GM19324 (cell line): ENCODE measurements at regions not wholly inside any gene's neighbourhood (a gene's known extent, or its start where the extent isn't known, plus 50 kb on each side); places are given as distances from the start of the nearest gene placed in this dataset.
"Not testable (repeated sequence)": the region's sequence is repeated elsewhere in the genome, so short reads cannot be mapped to it uniquely, and the experiment has no call there.

ENCODE experiments used
- ATAC-seq: cut with Tn5 transposase; IDR thresholded peaks from one replicate; pipeline ENCODE4 v1.9.1; 2021; ENCODE audit warnings: mild to moderate bottlenecking, moderate library complexity; ENCODE audit not compliant: unreplicated experiment, low FRiP score

GRCh38 chr2:122563781-122564180 lies 808.3 kb downstream of the TSN start:
- no peak for ATAC-seq

DNA sequence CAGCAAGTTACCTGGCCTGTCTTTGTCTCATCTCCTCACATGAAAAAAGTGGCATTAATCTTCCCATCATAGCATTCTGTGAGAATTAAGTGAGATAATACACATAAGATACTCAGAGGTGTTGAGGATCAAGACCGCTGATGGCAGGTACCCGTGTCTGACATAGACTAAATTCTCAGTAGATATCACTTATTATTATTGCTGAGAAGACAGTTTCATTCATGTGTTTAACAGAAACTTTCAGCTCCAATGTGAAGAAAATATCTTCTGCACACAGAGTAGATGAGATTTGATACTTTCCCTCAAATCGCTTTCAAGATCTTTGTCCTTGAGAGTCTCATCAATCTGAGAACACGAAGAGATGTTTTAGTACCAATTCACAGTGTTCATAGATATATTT lies 809.4 kb downstream of the TSN start:
- ATAC-seq, result no peak

GRCh38 chr2:122565364-122565763 lies 809.9 kb downstream of the TSN start:
- no peak for ATAC-seq

DNA sequence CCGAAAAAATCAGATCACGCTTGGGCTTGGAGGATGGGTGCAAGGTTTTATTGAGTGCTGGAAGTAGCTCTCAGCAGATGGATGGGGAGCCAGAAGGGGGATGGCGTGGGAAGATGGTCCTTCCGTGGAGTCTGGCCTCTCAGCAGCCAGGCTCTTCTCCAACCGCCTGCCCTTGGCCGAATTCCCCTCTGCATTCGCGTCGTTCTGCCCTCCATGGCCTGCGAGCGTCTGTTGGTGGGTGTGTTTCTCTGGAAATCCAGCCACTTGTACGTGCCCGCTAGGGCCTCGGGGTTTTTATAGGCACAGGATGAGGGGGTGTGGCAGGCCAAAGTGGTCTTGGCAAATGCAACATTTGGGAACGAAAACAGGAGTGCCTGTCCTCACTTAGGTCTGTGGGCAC lies 815.2 kb downstream of the TSN start:
- ATAC-seq, result no peak

- not testable (repeated sequence) for ATAC-seq
Observed at GRCh38 chr2:122571471-122571870, 816.0 kb downstream of the TSN start.

DNA sequence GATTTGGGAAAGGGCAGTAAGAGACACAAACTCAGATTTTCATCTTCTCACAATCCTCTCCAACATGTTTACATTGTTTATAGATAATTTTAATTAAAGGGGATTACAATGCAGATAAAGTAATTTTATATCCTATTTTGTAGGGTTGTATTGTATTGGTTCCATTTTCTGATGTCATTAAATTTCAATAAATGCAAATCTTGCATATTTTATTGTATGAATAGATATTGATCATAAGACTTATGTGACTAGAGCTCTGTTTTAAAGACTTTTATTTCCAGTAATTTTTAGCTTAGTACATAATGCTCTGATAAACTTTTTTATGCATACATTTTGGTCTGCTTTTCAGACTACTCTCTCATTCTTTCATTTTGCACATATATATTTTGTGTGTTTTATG lies 819.6 kb downstream of the TSN start:
- no peak for ATAC-seq

GRCh38 chr2:122583159-122583917 lies 827.9 kb downstream of the TSN start:
- no peak for ATAC-seq

DNA sequence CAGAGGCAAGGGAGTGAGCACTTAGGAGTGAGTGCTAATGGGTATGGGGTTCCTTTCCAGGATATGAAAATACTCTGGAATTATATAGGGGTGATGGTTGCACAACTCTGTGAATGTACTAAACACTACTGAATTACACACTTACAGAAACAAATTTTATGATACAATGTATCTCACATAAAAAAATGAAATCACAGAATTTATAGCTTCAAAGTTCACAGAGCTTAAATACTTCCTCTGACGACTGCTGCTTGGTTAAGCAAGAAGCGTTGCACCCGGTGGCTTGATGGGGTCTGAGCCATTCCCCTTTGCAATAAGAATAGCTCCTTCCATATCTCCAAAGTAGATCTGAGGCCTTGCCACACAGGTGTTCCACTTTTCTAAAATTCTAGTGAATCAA lies 835.1 kb downstream of the TSN start:
- no peak for ATAC-seq

- ATAC-seq, result no peak
Observed at GRCh38 chr2:122595065-122595464, 839.6 kb downstream of the TSN start.

DNA sequence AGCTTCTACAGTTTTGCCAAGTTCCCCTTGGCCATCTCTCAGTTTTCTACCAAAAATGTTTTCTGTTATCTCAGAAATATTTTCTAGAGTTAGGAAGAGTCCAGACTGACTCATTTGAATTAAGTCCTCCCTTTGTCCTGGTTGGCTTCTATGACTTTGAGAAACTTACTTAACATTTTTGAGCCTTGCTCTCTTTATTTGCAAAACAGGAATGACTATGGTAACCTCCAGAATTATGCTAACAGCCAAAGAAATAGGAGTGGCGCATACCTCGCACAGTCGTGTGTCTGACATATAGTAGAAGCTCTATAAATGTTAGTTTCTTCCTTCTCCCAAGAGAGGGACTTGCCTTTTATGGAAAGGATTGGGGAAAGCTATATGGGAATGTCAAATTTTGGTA lies 841.1 kb downstream of the TSN start:
- ATAC-seq, result no peak

DNA sequence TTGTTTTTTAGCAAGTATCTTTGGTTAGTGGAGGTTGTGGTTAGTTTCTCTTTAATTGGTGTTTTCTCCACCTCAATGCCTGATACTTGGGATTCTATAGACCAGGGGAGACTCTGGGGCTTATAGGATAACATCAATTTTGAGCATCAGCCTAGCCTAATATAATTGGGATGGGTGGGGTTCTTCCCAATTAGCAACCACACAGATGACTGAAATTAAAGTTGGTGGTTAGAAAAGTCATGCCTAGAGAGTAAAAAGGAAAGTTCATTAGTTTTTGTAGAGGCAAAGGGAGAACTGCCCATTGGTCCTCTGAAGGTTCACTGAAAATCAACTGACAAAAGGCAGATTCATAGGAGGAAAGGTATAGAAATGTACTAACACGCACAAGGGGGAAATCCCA lies 843.3 kb downstream of the TSN start:
- no peak for ATAC-seq

DNA sequence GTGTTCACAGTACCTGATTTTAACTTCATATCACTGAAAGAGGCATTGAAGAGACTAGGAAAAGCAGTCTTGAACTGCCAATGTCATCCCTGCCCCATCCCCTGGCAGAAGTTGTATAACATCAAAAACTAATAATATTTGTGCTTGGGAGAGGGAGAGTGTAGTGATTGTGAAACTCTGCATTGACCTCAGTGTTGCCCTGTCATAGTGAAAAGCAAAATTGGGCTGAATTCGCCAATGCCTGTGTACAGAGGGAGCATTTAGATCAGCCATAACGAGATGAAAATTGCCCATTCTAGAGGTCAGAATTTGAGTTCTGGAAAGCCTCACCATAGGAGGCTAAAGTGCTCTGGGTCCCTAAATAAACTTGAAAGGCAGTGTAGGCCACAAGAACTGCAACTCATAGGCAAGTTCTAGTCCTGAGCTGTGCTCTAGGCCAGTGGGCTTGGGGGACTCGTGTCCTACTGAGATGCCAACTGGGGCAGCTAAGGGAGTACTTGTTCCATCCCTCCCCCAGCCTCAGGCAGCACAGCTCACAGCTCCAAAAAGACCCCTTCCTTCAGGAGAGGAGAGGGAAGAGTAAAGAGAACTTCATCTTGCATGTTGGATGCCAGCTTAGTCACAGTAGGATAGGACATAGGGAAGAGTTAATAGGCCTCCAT lies 855.6 kb downstream of the TSN start:
- ATAC-seq, result no peak

DNA sequence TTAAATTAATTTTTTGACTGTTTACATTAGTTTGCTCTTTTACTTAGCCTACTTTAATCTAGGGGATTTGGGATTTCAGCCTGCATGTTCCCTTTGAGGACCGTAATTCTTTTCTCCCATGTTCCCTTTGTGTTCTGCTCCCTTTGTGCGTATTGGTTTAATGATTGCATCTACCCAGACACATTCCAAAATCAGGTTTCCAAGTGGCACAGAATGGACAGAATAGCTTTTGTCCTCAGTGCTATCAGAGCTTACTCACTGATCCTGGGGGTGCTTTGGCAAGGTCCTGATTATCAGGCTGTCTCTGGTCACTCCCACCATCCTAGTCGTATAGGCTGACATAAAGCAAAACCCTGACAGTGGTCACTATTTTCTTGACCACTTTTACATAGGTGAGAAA lies 867.5 kb downstream of the TSN start:
- ATAC-seq, result no peak

DNA sequence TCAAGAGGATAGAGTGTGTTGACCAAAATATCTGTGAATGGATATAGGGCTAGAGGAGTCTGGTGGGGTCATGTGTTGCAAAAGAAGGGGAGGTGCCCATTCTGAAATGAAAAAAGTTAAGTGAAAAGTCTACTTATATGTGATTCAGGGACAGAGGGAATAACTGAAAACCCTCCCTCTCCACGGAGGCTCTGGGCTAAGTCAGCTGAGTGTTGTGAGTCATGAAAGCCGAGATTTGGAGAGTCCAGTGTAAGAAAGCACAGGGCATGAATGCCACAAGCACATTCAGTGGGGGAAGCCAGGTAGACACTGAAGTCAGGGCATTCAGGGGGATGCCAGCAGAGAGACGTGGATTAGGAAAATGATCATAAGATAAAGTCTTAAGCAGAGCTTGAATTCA lies 871.9 kb downstream of the TSN start:
- no peak for ATAC-seq

DNA sequence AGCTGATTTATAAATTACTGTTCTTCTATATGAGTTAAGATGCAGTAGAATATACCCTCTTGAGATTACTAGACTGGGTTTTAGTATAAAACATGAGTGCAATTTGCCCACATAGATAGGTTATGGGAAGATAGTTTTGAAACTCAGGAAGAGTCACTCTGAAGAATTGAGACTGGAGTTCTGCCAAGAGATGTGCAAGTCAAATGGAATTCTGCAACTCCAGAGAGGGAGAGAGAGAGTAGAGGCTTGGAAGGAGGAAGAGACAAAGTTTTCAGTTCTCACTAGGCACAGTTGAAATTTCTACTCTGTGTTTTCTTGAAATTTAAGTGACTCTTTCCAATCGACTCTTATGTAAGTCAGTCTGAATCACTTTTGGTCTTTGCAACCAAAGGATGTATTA lies 878.8 kb downstream of the TSN start:
- no peak for ATAC-seq

- ATAC-seq, result no peak
Observed at GRCh38 chr2:122634920-122635319, 879.5 kb downstream of the TSN start.

DNA sequence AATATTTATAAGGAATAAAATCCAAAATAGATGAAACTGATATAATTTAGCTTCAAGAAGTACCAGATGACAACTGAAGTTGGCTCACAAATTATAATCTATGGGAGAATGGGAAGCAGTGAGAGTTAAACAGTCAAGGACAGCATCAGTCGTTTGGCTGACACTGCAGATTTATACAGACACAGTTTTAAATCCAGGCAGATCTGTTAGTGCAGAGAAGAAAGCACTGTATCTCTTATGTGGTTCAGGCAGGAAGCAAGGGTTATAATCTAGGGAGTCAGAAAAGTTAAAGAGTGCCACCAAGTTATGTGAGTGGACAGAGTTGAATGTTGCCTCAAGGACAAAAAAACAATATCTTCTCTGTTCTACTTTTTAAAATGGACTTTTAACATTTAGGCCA lies 880.2 kb downstream of the TSN start:
- no peak for ATAC-seq

DNA sequence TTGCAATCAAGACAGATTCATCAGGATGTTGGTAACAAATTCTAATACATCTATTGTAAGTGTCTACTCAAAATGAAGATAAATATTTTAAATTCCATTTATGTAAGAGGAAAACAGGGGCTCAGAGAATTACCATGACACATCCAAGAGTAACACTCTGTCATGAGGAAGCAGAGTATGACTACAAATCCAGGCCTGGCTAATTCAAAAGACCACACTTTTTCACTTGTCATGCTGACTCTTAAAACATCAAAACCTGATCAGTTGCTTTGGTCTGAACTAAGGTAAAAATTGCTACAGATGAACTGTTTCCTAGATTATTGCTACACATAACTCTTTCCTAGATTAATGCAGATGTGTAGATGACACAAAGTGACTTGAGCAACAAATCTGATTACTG lies 880.6 kb downstream of the TSN start:
- ATAC-seq, result no peak

DNA sequence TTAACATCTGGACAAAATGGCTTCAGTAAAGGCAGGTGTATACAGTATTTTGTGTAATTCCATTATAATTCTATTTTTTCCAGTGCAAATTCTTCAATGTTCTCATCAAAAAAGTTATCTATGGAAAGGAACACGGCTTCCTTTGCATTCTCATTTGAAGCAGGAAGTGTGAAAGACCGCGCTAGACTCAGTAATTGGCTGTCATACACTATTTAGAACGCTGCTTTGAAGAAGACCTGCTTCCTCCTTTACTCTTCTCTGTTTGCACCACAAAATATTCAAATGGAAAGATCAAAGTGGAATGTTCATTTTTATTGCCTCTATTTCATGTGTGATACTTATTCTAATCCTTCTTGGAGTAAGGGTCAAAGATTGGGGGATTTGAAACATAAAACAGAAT lies 883.7 kb downstream of the TSN start:
- ATAC-seq, result no peak

DNA sequence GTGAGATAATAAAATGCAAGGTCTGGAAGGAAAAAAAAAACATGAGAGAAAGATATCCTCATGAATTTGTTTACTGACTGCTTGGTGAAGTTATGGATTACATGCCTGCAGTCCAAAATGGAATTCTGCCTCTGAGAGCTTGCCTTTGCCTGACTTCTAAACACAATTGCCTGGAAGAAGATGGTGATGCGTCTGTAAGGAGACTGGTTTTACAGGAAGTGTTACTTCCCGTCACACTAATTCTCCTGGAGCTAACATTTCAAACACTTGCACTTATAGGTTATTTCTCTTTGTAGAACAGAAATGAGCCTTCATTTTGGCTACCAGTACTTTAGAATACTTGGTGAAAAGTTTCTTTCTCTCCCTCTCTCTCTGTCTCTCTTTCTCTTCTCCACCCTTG lies 884.3 kb downstream of the TSN start:
- no peak for ATAC-seq

- ATAC-seq, result no peak
Observed at GRCh38 chr2:122643725-122644329, 888.4 kb downstream of the TSN start.

DNA sequence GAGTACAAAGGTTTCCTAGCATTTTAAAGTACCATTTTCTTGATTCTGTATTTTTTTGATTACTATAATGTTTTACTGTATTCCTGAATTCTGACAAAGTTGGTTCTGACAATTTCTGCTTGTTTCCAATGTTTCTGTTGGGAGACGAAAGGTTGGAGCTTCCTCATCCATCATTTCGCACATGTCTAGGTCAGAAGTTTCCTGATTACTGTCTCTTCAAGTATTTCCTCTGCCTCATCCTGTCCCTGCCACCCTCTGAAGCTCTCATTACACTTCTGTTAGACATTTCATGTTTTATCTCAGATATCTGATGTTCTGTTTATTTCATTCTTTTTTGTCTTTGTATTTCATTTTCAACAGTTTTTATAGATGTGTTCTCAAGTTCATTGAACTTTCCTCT lies 895.8 kb downstream of the TSN start:
- ATAC-seq, result no peak
